H1 (cell line): ENCODE measurements at regions not wholly inside any gene's neighbourhood (a gene's known extent, or its start where the extent isn't known, plus 50 kb on each side); places are given as distances from the start of the nearest gene placed in this dataset.

Source experiments
- ATF3 ChIP-seq: IDR thresholded peaks from 2 replicates; pipeline ENCODE4 v1.6.1; 2011; ENCODE audit warnings: low read depth, mild to moderate bottlenecking, low read length; ENCODE audit not compliant: insufficient read depth
- CHD7 ChIP-seq: fragments of 300-600 bp; sonication (generic); IDR thresholded peaks from 2 replicates; pipeline ENCODE4 v1.7.1; 2012; ENCODE audit warnings: low read length, moderate library complexity, mild to moderate bottlenecking, inconsistent platforms; ENCODE audit not compliant: insufficient replicate concordance
- GABPA ChIP-seq: IDR thresholded peaks from 2 replicates; pipeline ENCODE4 v1.6.1; 2011; ENCODE audit warnings: mild to moderate bottlenecking, low read length, moderate library complexity, borderline replicate concordance; ENCODE audit not compliant: insufficient read depth
- JUND ChIP-seq: IDR thresholded peaks from 2 replicates; pipeline ENCODE4 v1.6.1; 2011; ENCODE audit warnings: mild to moderate bottlenecking, improper control_type of control experiment, low read length
- NANOG ChIP-seq: IDR thresholded peaks from 2 replicates; pipeline ENCODE4 v1.6.1; 2011; ENCODE audit warnings: low read length, low read depth, mild to moderate bottlenecking, inconsistent platforms; ENCODE audit not compliant: insufficient read depth, poor library complexity, severe bottlenecking
- RFX5 ChIP-seq: IDR thresholded peaks from 2 replicates; pipeline ENCODE4 v1.6.1; 2011; ENCODE audit warnings: low read depth, low read length, improper control_type of control experiment, borderline replicate concordance
- TEAD4 ChIP-seq: IDR thresholded peaks from 2 replicates; pipeline ENCODE4 v1.6.1; 2012; ENCODE audit warnings: low read depth, low read length, inconsistent platforms, mixed read lengths

- TF ChIP-seq CHD7 (no peak), ATF3 (no peak), GABPA (no peak), JUND (no peak), NANOG (no peak), TEAD4 (no peak), RFX5 (no peak)
- TF ChIP-seq, all 59 proteins: peak for 0
Measured at GRCh38 chr16:54772400-54772799, 158.3 kb upstream of the IRX5 start (continued).
